K562 (cell line): ENCODE measurements at regions not wholly inside any gene's neighbourhood (a gene's known extent, or its start where the extent isn't known, plus 50 kb on each side); places are given as distances from the start of the nearest gene placed in this dataset.
A peak's percentile ranks its signal among the peaks of the same experiment; 100 is the strongest.

Experiments used
- ATAC-seq: fragments of 200-7000 bp; cut with Tn5 transposase; 3 replicates; pipeline ENCODE4 v1.9.1; 2020; ENCODE audit warnings: moderate library complexity
- BruUV-seq: library from RNA; stranded (reverse); fragments of 400-500 nt; replicated peaks from 2 replicates; lab custom pipeline; 2021; lab: Mats Ljungman, UMichigan
- CTCF ChIA-PET: fragments of 300-600 bp; formaldehyde crosslinking; extraction: SDS; loops from one replicate; lab custom pipeline; 2021; ENCODE audit warnings: low intra/inter-chr PET ratio; lab: Yijun Ruan, JAX
- POLR2A ChIA-PET: fragments of 300-600, 350-650 bp; sonication (Branson Sonifier 250); formaldehyde crosslinking; extraction: SDS; loops from one replicate; lab custom pipeline; 2021; ENCODE audit warnings: antibody characterized with exemption, inconsistent platforms; lab: Yijun Ruan, JAX
- DNase-seq, 4 experiments: peaks; one replicate each; pipeline versions ENCODE4 v3.0.0 to v3.0.0-alpha.2; 2011 to 2018; ENCODE audit warnings: low spot score in 3 of 4, mixed read lengths in 3 of 4; ENCODE audit errors: extremely low read depth in 1 of 4
- FAIRE-seq: peaks from 2 replicates; lab custom pipeline; 2011; peaks lifted over from hg19 to GRCh38; lab: Jason Lieb, UNC
- H2AFZ ChIP-seq: 2 replicates; pipeline ENCODE4 v1.6.0; 2011; ENCODE audit warnings: low read depth, low read length, control low read depth, inconsistent platforms
- H3K27ac ChIP-seq: fragments of 200-600 bp; 3 replicates; pipeline ENCODE4 v1.8.0; 2011; ENCODE audit warnings: low read depth, mild to moderate bottlenecking, control low read depth, inconsistent platforms, low read length, moderate library complexity, mixed read lengths; ENCODE audit errors: extremely low read depth
- H3K27me3 ChIP-seq, 2 experiments: fragments of 300-600 bp in 1 of 2; 2 replicates in 1 of 2; 3 replicates in 1 of 2; pipeline versions ENCODE4 v1.6.0 to v1.8.0; 2011; ENCODE audit warnings: inconsistent platforms in 2 of 2, low read length in 2 of 2, mild to moderate bottlenecking in 1 of 2, mixed read lengths in 1 of 2, moderate library complexity in 1 of 2; ENCODE audit not compliant: control insufficient read depth in 2 of 2, insufficient read depth in 2 of 2
- H3K36me3 ChIP-seq: fragments of 300-600 bp; 3 replicates; pipeline ENCODE4 v1.8.0; 2011; ENCODE audit warnings: mild to moderate bottlenecking, low read length, inconsistent platforms; ENCODE audit not compliant: control insufficient read depth, insufficient read depth
- H3K4me1 ChIP-seq, 2 experiments: fragments of 200-600 bp in 1 of 2; replicated peaks in 1 of 2; 2 replicates in 1 of 2; 3 replicates in 1 of 2; pipeline versions ENCODE4 v1.5.1 to v1.8.0; 2011; ENCODE audit warnings: inconsistent platforms in 2 of 2, low read length in 2 of 2, mild to moderate bottlenecking in 1 of 2, mixed read lengths in 1 of 2, moderate library complexity in 1 of 2; ENCODE audit not compliant: control insufficient read depth in 2 of 2, insufficient read depth in 2 of 2
- H3K4me2 ChIP-seq: 2 replicates; pipeline ENCODE4 v1.6.1; 2011; ENCODE audit warnings: low read length, control low read depth, inconsistent platforms, mixed read lengths; ENCODE audit not compliant: insufficient read depth
- H3K4me3 ChIP-seq: fragments of 200-600 bp; sonication (generic), shearing (Covaris generic); 2 replicates; pipeline ENCODE4 v1.5.1; 2016; ENCODE audit warnings: control low read depth, inconsistent platforms
- H3K79me2 ChIP-seq: fragments of 200-600 bp; 3 replicates; pipeline ENCODE4 v1.8.0; 2011; ENCODE audit warnings: low read length, inconsistent platforms; ENCODE audit not compliant: control insufficient read depth, insufficient read depth
- H3K9ac ChIP-seq, 2 experiments: 2 replicates each; pipeline versions ENCODE4 v1.6.0 to v1.6.1; 2011; ENCODE audit warnings: low read depth in 2 of 2, low read length in 2 of 2, control low read depth in 1 of 2, inconsistent platforms in 1 of 2, mild to moderate bottlenecking in 1 of 2, mixed read lengths in 1 of 2; ENCODE audit not compliant: insufficient read depth in 1 of 2
- H3K9me1 ChIP-seq: one replicate; pipeline ENCODE4 v1.6.0; 2011; ENCODE audit warnings: inconsistent platforms, mild to moderate bottlenecking, low read length, moderate library complexity; ENCODE audit not compliant: control insufficient read depth, insufficient read depth
- H3K9me3 ChIP-seq: replicated peaks from 2 replicates; pipeline ENCODE4 v1.5.1; 2011; ENCODE audit warnings: low read depth, low read length, inconsistent platforms; ENCODE audit not compliant: control insufficient read depth, insufficient read depth
- H4K20me1 ChIP-seq: replicated peaks from 2 replicates; pipeline ENCODE4 v1.6.1; 2011; ENCODE audit warnings: low read length, inconsistent platforms, mixed read lengths; ENCODE audit not compliant: control insufficient read depth, insufficient read depth
- C11orf30 ChIP-seq: fragments of 450-650 bp; IDR thresholded peaks from 2 replicates; pipeline ENCODE4 v1.6.1; 2016; ENCODE audit warnings: low read depth, mild to moderate bottlenecking
- MAFF ChIP-seq: IDR thresholded peaks from 2 replicates; pipeline ENCODE4 v1.6.1; 2012; ENCODE audit warnings: low read length, improper control_type of control experiment
- MAFG ChIP-seq: fragments of 450-650 bp; conservative IDR thresholded peaks from 2 replicates; pipeline ENCODE4 v1.6.1; 2016; ENCODE audit warnings: missing genetic modification characterization, missing compliant biosample characterization
- MAFK ChIP-seq: IDR thresholded peaks from 2 replicates; pipeline ENCODE4 v1.6.1; 2011; ENCODE audit warnings: low read length, improper control_type of control experiment
- PHB ChIP-seq: fragments of 250-450 bp; sonication (Bioruptor Pico); IDR thresholded peaks from 2 replicates; pipeline ENCODE4 v1.5.0; 2021
- SLC30A9 ChIP-seq: fragments of 250-450 bp; sonication (Bioruptor Pico); IDR thresholded peaks from 2 replicates; pipeline ENCODE4 v1.8.0; 2022; ENCODE audit warnings: mild to moderate bottlenecking, moderate library complexity
- TAF9B ChIP-seq: fragments of 450-650 bp; IDR thresholded peaks from 2 replicates; pipeline ENCODE4 v1.6.1; 2018; ENCODE audit warnings: mild to moderate bottlenecking; ENCODE audit not compliant: partially characterized antibody
- TCF15 ChIP-seq: fragments of 250-450 bp; sonication (Bioruptor Pico); IDR thresholded peaks from 2 replicates; pipeline ENCODE4 v1.8.0; 2022; ENCODE audit warnings: moderate library complexity, mild to moderate bottlenecking, inconsistent platforms
- TOE1 ChIP-seq, 2 experiments: fragments of 450-650 bp in 1 of 2; sonication (generic) in 1 of 2; formaldehyde crosslinking in 1 of 2; IDR thresholded peaks; 2 replicates each; pipeline versions ENCODE4 v1.7.1 to v1.8.0; 2016 to 2022; ENCODE audit warnings: borderline replicate concordance in 2 of 2, mild to moderate bottlenecking in 2 of 2, antibody characterized with exemption in 1 of 2, inconsistent platforms in 1 of 2, low read depth in 1 of 2, missing genetic modification reagents in 1 of 2, moderate library complexity in 1 of 2
- ZNF274 ChIP-seq: IDR thresholded peaks from 2 replicates; pipeline ENCODE4 v1.6.1; 2011; ENCODE audit warnings: low read depth, mild to moderate bottlenecking, low read length, moderate library complexity, borderline replicate concordance
- ZNF511 ChIP-seq: sonication (generic); formaldehyde crosslinking; IDR thresholded peaks from 2 replicates; pipeline ENCODE4 v1.8.0; 2022; ENCODE audit warnings: mild to moderate bottlenecking, missing genetic modification reagents
- WGBS: fragments of 100-300 bp; shearing (Covaris generic); methylation state at CpG from one replicate; pipeline ENCODE4 v1.1.6; 2016; ENCODE audit warnings: low coverage, mixed read lengths; ENCODE audit not compliant: insufficient coverage; ENCODE audit errors: missing lambda C conversion rate; 5-methylcytosine and 5-hydroxymethylcytosine counted together
- in situ Hi-C: fragments of 300-500 bp; cut with MboI; formaldehyde crosslinking; loops from 4 replicates; pipeline ENCODE4 v1.15.0; 2018; ENCODE audit warnings: inconsistent platforms, mixed read lengths
- intact Hi-C: fragments of 100-400 bp; cut with micrococcal nuclease; formaldehyde crosslinking; loops from 2 replicates; pipeline ENCODE4 v1.14.2; 2022
- TF ChIP-seq, protein P1 (sequence below): fragments of 450-650 bp; IDR thresholded peaks from 2 replicates; pipeline ENCODE4 v1.6.1; 2016; ENCODE audit warnings: mild to moderate bottlenecking, moderate library complexity

- Histone ChIP-seq H3K79me2 (no peaks in the 10 kb centered on the region), H2AFZ (no peak overlapping the region), H3K27ac (no peak overlapping the region), H3K4me1 (no peaks in the 10 kb centered on the region), H3K27me3 (no peaks in the 10 kb centered on the region), H4K20me1 (no peaks in the 10 kb centered on the region), H3K9ac (no peak overlapping the region), H3K4me2 (no peak overlapping the region), H3K9me1 (no peaks in the 10 kb centered on the region), H3K9me3 (no peaks in the 10 kb centered on the region), H3K4me3 (no peak overlapping the region), H3K36me3 (no peaks in the 10 kb centered on the region)
- intact Hi-C loops: no loop called here
- CTCF ChIA-PET: no interaction called here
- in situ Hi-C loops: no loop called here
- no TSS peak for BruUV-seq
- 8% methylated on average over 1 of the region's 1 CpG for WGBS
- POLR2A ChIA-PET: no interaction called here
- DNase-seq: no peak
- ATAC-seq: no peak
- no peak for FAIRE-seq
- peak; percentile 65; the same call in 1 of the 2 replicates for TF ChIP-seq C11orf30
- no peak for TF ChIP-seq TOE1 (IDR thresholded peaks at IDR 0.05; ENCODE audit: borderline replicate concordance)
- no peak for TF ChIP-seq TOE1 (CRISPR knock-in tag; IDR thresholded peaks at IDR 0.05; ENCODE audit: borderline replicate concordance, low read depth)
- no peak for TF ChIP-seq PHB (CRISPR knock-in tag)
- peak; percentile 86 for TF ChIP-seq MAFK
- peak; percentile 78 for TF ChIP-seq MAFF
- TF ChIP-seq SLC30A9 (CRISPR knock-in tag): no peak
- no peak for TF ChIP-seq TAF9B
- TF ChIP-seq ZNF274: no peak
- TF ChIP-seq, protein P1, sequence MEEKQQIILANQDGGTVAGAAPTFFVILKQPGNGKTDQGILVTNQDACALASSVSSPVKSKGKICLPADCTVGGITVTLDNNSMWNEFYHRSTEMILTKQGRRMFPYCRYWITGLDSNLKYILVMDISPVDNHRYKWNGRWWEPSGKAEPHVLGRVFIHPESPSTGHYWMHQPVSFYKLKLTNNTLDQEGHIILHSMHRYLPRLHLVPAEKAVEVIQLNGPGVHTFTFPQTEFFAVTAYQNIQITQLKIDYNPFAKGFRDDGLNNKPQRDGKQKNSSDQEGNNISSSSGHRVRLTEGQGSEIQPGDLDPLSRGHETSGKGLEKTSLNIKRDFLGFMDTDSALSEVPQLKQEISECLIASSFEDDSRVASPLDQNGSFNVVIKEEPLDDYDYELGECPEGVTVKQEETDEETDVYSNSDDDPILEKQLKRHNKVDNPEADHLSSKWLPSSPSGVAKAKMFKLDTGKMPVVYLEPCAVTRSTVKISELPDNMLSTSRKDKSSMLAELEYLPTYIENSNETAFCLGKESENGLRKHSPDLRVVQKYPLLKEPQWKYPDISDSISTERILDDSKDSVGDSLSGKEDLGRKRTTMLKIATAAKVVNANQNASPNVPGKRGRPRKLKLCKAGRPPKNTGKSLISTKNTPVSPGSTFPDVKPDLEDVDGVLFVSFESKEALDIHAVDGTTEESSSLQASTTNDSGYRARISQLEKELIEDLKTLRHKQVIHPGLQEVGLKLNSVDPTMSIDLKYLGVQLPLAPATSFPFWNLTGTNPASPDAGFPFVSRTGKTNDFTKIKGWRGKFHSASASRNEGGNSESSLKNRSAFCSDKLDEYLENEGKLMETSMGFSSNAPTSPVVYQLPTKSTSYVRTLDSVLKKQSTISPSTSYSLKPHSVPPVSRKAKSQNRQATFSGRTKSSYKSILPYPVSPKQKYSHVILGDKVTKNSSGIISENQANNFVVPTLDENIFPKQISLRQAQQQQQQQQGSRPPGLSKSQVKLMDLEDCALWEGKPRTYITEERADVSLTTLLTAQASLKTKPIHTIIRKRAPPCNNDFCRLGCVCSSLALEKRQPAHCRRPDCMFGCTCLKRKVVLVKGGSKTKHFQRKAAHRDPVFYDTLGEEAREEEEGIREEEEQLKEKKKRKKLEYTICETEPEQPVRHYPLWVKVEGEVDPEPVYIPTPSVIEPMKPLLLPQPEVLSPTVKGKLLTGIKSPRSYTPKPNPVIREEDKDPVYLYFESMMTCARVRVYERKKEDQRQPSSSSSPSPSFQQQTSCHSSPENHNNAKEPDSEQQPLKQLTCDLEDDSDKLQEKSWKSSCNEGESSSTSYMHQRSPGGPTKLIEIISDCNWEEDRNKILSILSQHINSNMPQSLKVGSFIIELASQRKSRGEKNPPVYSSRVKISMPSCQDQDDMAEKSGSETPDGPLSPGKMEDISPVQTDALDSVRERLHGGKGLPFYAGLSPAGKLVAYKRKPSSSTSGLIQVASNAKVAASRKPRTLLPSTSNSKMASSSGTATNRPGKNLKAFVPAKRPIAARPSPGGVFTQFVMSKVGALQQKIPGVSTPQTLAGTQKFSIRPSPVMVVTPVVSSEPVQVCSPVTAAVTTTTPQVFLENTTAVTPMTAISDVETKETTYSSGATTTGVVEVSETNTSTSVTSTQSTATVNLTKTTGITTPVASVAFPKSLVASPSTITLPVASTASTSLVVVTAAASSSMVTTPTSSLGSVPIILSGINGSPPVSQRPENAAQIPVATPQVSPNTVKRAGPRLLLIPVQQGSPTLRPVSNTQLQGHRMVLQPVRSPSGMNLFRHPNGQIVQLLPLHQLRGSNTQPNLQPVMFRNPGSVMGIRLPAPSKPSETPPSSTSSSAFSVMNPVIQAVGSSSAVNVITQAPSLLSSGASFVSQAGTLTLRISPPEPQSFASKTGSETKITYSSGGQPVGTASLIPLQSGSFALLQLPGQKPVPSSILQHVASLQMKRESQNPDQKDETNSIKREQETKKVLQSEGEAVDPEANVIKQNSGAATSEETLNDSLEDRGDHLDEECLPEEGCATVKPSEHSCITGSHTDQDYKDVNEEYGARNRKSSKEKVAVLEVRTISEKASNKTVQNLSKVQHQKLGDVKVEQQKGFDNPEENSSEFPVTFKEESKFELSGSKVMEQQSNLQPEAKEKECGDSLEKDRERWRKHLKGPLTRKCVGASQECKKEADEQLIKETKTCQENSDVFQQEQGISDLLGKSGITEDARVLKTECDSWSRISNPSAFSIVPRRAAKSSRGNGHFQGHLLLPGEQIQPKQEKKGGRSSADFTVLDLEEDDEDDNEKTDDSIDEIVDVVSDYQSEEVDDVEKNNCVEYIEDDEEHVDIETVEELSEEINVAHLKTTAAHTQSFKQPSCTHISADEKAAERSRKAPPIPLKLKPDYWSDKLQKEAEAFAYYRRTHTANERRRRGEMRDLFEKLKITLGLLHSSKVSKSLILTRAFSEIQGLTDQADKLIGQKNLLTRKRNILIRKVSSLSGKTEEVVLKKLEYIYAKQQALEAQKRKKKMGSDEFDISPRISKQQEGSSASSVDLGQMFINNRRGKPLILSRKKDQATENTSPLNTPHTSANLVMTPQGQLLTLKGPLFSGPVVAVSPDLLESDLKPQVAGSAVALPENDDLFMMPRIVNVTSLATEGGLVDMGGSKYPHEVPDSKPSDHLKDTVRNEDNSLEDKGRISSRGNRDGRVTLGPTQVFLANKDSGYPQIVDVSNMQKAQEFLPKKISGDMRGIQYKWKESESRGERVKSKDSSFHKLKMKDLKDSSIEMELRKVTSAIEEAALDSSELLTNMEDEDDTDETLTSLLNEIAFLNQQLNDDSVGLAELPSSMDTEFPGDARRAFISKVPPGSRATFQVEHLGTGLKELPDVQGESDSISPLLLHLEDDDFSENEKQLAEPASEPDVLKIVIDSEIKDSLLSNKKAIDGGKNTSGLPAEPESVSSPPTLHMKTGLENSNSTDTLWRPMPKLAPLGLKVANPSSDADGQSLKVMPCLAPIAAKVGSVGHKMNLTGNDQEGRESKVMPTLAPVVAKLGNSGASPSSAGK: no peak
- TF ChIP-seq ZNF511 (CRISPR knock-in tag): no peak
- no peak for TF ChIP-seq TCF15 (CRISPR knock-in tag)
- peak; percentile 65 for TF ChIP-seq MAFG
Observed at GRCh38 chr5:13211064-13211463, 733.4 kb downstream of the DNAH5 start.
